ENCODE measurements at regions not wholly inside any gene's neighbourhood (a gene's known extent, or its start where the extent isn't known, plus 50 kb on each side); places are given as distances from the start of the nearest gene placed in this dataset.
"Not testable (repeated sequence)": the region's sequence is repeated elsewhere in the genome, so short reads cannot be mapped to it uniquely, and the experiment has no call there.

GRCh38 chr15:93340406-93340805, 251.4 kb upstream of the RGMA start:
- DNase-seq: no peak

- DNase-seq: no peak
Measured at GRCh38 chr15:93333796-93334195, 244.8 kb upstream of the RGMA start.

GRCh38 chr15:93333126-93333525, 244.1 kb upstream of the RGMA start:
- DNase-seq: not testable (repeated sequence)

GRCh38 chr15:93332168-93332553, 243.2 kb upstream of the RGMA start:
- DNase-seq: no peak

- DNase-seq: no peak
Measured at GRCh38 chr15:93331545-93332167, 242.6 kb upstream of the RGMA start.

GRCh38 chr15:93330912-93331544, 242.0 kb upstream of the RGMA start:
- DNase-seq: no peak

GRCh38 chr15:93327364-93327763, 238.4 kb upstream of the RGMA start:
- DNase-seq: no peak

GRCh38 chr15:93324186-93324975, 235.4 kb upstream of the RGMA start:
- DNase-seq: no peak

- no peak for DNase-seq
Measured at GRCh38 chr15:93321881-93322282, 232.9 kb upstream of the RGMA start.

- DNase-seq: no peak
Measured at GRCh38 chr15:93319121-93319814, 230.3 kb upstream of the RGMA start.

GRCh38 chr15:93317772-93318171, 228.8 kb upstream of the RGMA start:
- no peak for DNase-seq

GRCh38 chr15:93314245-93314644, 225.2 kb upstream of the RGMA start:
- no peak for DNase-seq

GRCh38 chr15:93312891-93313486, 224.0 kb upstream of the RGMA start:
- no peak for DNase-seq

- DNase-seq: no peak
Measured at GRCh38 chr15:93311620-93312019, 222.6 kb upstream of the RGMA start.

- no peak for DNase-seq
Measured at GRCh38 chr15:93308026-93308690, 219.1 kb upstream of the RGMA start.

- DNase-seq: no peak
Measured at GRCh38 chr15:93307513-93307912, 218.5 kb upstream of the RGMA start.

- no peak for DNase-seq
Measured at GRCh38 chr15:93305306-93305705, 216.3 kb upstream of the RGMA start.

- no peak for DNase-seq
Measured at GRCh38 chr15:93302080-93302765, 213.2 kb upstream of the RGMA start.

- DNase-seq: no peak
Measured at GRCh38 chr15:93300796-93301195, 211.8 kb upstream of the RGMA start.

- no peak for DNase-seq
Measured at GRCh38 chr15:93299675-93300074, 210.7 kb upstream of the RGMA start.

- no peak for DNase-seq
Measured at GRCh38 chr15:93298901-93299300, 209.9 kb upstream of the RGMA start.

Data from activated T-cell treated with anti-CD3 and anti-CD28 coated beads for 4 hours (primary cell).